ENCODE measurements at regions not wholly inside any gene's neighbourhood (a gene's known extent, or its start where the extent isn't known, plus 50 kb on each side); places are given as distances from the start of the nearest gene placed in this dataset.
"Not testable (repeated sequence)": the region's sequence is repeated elsewhere in the genome, so short reads cannot be mapped to it uniquely, and the experiment has no call there.

- Histone ChIP-seq H2BK5ac (ENCODE audit: low read depth, low read length, poor library complexity) (no peak overlapping the region), H3K4ac (ENCODE audit: low read depth, low read length) (no peak overlapping the region), H2AFZ (ENCODE audit: insufficient read depth, low read length, poor library complexity) (no peak overlapping the region), H2AK5ac (ENCODE audit: low read length) (no peak overlapping the region), H3K27me3 (ENCODE audit: insufficient read depth, low read length) (no peaks in the 10 kb centered on the region), H3K4me2 (ENCODE audit: low read length) (no peak overlapping the region), H3K79me1 (ENCODE audit: low read length) (no peaks in the 10 kb centered on the region), H3K79me2 (ENCODE audit: control insufficient read depth, insufficient read depth, low read length, poor library complexity) (no peaks in the 10 kb centered on the region), H3K14ac (ENCODE audit: low read length) (no peak overlapping the region), H3K18ac (ENCODE audit: low read length) (no peak overlapping the region), H4K8ac (ENCODE audit: low read depth, low read length) (no peak overlapping the region), H3K36me3 (ENCODE audit: control insufficient read depth in 1 of 2, insufficient read depth in 2 of 2, low read length in 2 of 2) (no peaks in the 10 kb centered on the region), H4K91ac (ENCODE audit: low read depth, low read length) (no peak overlapping the region), H3K4me1 (ENCODE audit: control insufficient read depth in 1 of 2, insufficient read depth in 2 of 2, low read length in 2 of 2) (no peaks in the 10 kb centered on the region), H3K4me3 (ENCODE audit: low read depth, low read length) (no peak overlapping the region), H4K12ac (ENCODE audit: low read depth, low read length) (no peak overlapping the region), H3K27ac (ENCODE audit: low read depth, low read length) (no peak overlapping the region), H2BK120ac (ENCODE audit: insufficient read depth, low read length, poor library complexity) (no peak overlapping the region), H3K23ac (ENCODE audit: low read length) (no peak overlapping the region), H3K9me3 (ENCODE audit: insufficient read depth, low read depth, low read length) (no peaks in the 10 kb centered on the region), H3K9ac (ENCODE audit: low read length) (no peak overlapping the region), H2BK12ac (ENCODE audit: low read length) (no peak overlapping the region)
- DNase-seq, result no peak
- WGBS (ENCODE audit: extremely low coverage, insufficient coverage, insufficient read length), result no CpG with 5 or more reads among the region's 5 CpGs
Observed at GRCh38 chr17:71099003-71099714, 929.8 kb downstream of the KCNJ2 start.

DNA sequence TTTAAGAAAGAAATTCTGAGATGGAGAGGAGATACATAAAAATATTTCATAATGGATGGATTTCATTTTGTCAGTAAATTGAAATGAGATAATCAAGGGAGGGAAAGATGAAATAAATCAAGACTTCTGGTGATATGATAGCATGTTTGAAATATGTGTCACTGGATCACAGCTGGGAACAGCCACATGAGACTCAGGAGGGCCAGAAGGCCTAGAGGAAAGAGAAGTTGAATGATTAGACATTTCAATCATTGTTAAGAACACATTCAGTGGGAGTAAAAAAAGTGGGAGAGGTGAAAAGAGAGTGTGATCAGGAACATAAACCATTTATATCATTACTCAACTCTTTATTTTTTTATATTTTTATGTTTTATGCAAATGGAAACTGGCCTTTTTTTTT is 933.4 kb downstream of the KCNJ2 start:
- H2AFZ ChIP-seq (ENCODE audit: insufficient read depth, low read length, poor library complexity), result no peak overlapping the region
- no peaks in the 10 kb centered on the region for H3K79me2 ChIP-seq (ENCODE audit: control insufficient read depth, insufficient read depth, low read length, poor library complexity)
- no peak overlapping the region for H2BK12ac ChIP-seq (ENCODE audit: low read length)
- no peak overlapping the region for H2BK5ac ChIP-seq (ENCODE audit: low read depth, low read length, poor library complexity)
- no peaks in the 10 kb centered on the region for H3K9me3 ChIP-seq (ENCODE audit: insufficient read depth, low read depth, low read length)
- no peak overlapping the region for H3K27ac ChIP-seq (ENCODE audit: low read depth, low read length)
- no peak overlapping the region for H2BK120ac ChIP-seq (ENCODE audit: insufficient read depth, low read length, poor library complexity)
- H3K18ac ChIP-seq (ENCODE audit: low read length), result no peak overlapping the region
- H3K9ac ChIP-seq (ENCODE audit: low read length), result no peak overlapping the region
- H3K36me3 ChIP-seq (ENCODE audit: control insufficient read depth in 1 of 2, insufficient read depth in 2 of 2, low read length in 2 of 2), result no peaks in the 10 kb centered on the region
- H4K91ac ChIP-seq (ENCODE audit: low read depth, low read length), result no peak overlapping the region
- H2AK5ac ChIP-seq (ENCODE audit: low read length), result no peak overlapping the region
- H3K79me1 ChIP-seq (ENCODE audit: low read length), result no peaks in the 10 kb centered on the region
- H4K8ac ChIP-seq (ENCODE audit: low read depth, low read length), result no peak overlapping the region
- H4K12ac ChIP-seq (ENCODE audit: low read depth, low read length), result no peak overlapping the region
- H3K4me2 ChIP-seq (ENCODE audit: low read length), result no peak overlapping the region
- DNase-seq, result no peak
- H3K4ac ChIP-seq (ENCODE audit: low read depth, low read length), result no peak overlapping the region
- H3K14ac ChIP-seq (ENCODE audit: low read length), result no peak overlapping the region
- no peak overlapping the region for H3K23ac ChIP-seq (ENCODE audit: low read length)
- no peaks in the 10 kb centered on the region for H3K4me1 ChIP-seq (ENCODE audit: control insufficient read depth in 1 of 2, insufficient read depth in 2 of 2, low read length in 2 of 2)
- H3K4me3 ChIP-seq (ENCODE audit: low read depth, low read length), result no peak overlapping the region
- H3K27me3 ChIP-seq (ENCODE audit: insufficient read depth, low read length), result no peaks in the 10 kb centered on the region

GRCh38 chr17:71104225-71104624 is 934.9 kb downstream of the KCNJ2 start:
- no peak overlapping the region for H2AFZ ChIP-seq (ENCODE audit: insufficient read depth, low read length, poor library complexity)
- no peak overlapping the region for H2AK5ac ChIP-seq (ENCODE audit: low read length)
- H3K4me3 ChIP-seq (ENCODE audit: low read depth, low read length), result no peak overlapping the region
- no peak overlapping the region for H3K4me2 ChIP-seq (ENCODE audit: low read length)
- H2BK120ac ChIP-seq (ENCODE audit: insufficient read depth, low read length, poor library complexity), result no peak overlapping the region
- H2BK5ac ChIP-seq (ENCODE audit: low read depth, low read length, poor library complexity), result no peak overlapping the region
- H3K27me3 ChIP-seq (ENCODE audit: insufficient read depth, low read length), result no peaks in the 10 kb centered on the region
- DNase-seq, result no peak
- H3K9me3 ChIP-seq (ENCODE audit: insufficient read depth, low read depth, low read length), result no peaks in the 10 kb centered on the region
- H4K91ac ChIP-seq (ENCODE audit: low read depth, low read length), result no peak overlapping the region
- no peaks in the 10 kb centered on the region for H3K36me3 ChIP-seq (ENCODE audit: control insufficient read depth in 1 of 2, insufficient read depth in 2 of 2, low read length in 2 of 2)
- no peak overlapping the region for H4K8ac ChIP-seq (ENCODE audit: low read depth, low read length)
- no peak overlapping the region for H3K27ac ChIP-seq (ENCODE audit: low read depth, low read length)
- no peak overlapping the region for H3K18ac ChIP-seq (ENCODE audit: low read length)
- H2BK12ac ChIP-seq (ENCODE audit: low read length), result no peak overlapping the region
- H4K12ac ChIP-seq (ENCODE audit: low read depth, low read length), result no peak overlapping the region
- no peak overlapping the region for H3K14ac ChIP-seq (ENCODE audit: low read length)
- H3K79me2 ChIP-seq (ENCODE audit: control insufficient read depth, insufficient read depth, low read length, poor library complexity), result no peaks in the 10 kb centered on the region
- no peaks in the 10 kb centered on the region for H3K4me1 ChIP-seq (ENCODE audit: control insufficient read depth in 1 of 2, insufficient read depth in 2 of 2, low read length in 2 of 2)
- H3K4ac ChIP-seq (ENCODE audit: low read depth, low read length), result no peak overlapping the region
- no peak overlapping the region for H3K9ac ChIP-seq (ENCODE audit: low read length)
- H3K23ac ChIP-seq (ENCODE audit: low read length), result no peak overlapping the region
- H3K79me1 ChIP-seq (ENCODE audit: low read length), result no peaks in the 10 kb centered on the region

GRCh38 chr17:71106056-71106455 is 936.7 kb downstream of the KCNJ2 start:
- H4K12ac ChIP-seq (ENCODE audit: low read depth, low read length); H4K91ac ChIP-seq (ENCODE audit: low read depth, low read length); H3K4me2 ChIP-seq (ENCODE audit: low read length); H3K79me2 ChIP-seq (ENCODE audit: control insufficient read depth, insufficient read depth, low read length, poor library complexity); H2AFZ ChIP-seq (ENCODE audit: insufficient read depth, low read length, poor library complexity); DNase-seq; H3K9me3 ChIP-seq (ENCODE audit: insufficient read depth, low read depth, low read length); H2AK5ac ChIP-seq (ENCODE audit: low read length); H3K18ac ChIP-seq (ENCODE audit: low read length); H3K9ac ChIP-seq (ENCODE audit: low read length); H2BK5ac ChIP-seq (ENCODE audit: low read depth, low read length, poor library complexity); H3K14ac ChIP-seq (ENCODE audit: low read length); H3K4me3 ChIP-seq (ENCODE audit: low read depth, low read length); H3K36me3 ChIP-seq (ENCODE audit: control insufficient read depth in 1 of 2, insufficient read depth in 2 of 2, low read length in 2 of 2); H3K4ac ChIP-seq (ENCODE audit: low read depth, low read length); H3K27ac ChIP-seq (ENCODE audit: low read depth, low read length); H3K79me1 ChIP-seq (ENCODE audit: low read length); H2BK12ac ChIP-seq (ENCODE audit: low read length); H2BK120ac ChIP-seq (ENCODE audit: insufficient read depth, low read length, poor library complexity); H3K23ac ChIP-seq (ENCODE audit: low read length); H3K4me1 ChIP-seq (ENCODE audit: control insufficient read depth in 1 of 2, insufficient read depth in 2 of 2, low read length in 2 of 2); H3K27me3 ChIP-seq (ENCODE audit: insufficient read depth, low read length); H4K8ac ChIP-seq (ENCODE audit: low read depth, low read length): not testable (repeated sequence)
